Activated CD4-positive, alpha-beta T cell treated with anti-CD3 and anti-CD28 coated beads for 36 hours (primary cell): ENCODE measurements at regions not wholly inside any gene's neighbourhood (a gene's known extent, or its start where the extent isn't known, plus 50 kb on each side); places are given as distances from the start of the nearest gene placed in this dataset.

Experiments
- ATAC-seq: fragments of 200-7000 bp; cut with Tn5 transposase; one replicate; pipeline ENCODE4 v1.10.0; 2021; ENCODE audit warnings: mild to moderate bottlenecking, moderate library complexity
- CTCF ChIA-PET: fragments of 350-600 bp; sonication (Branson Sonifier 250); formaldehyde crosslinking; loops from one replicate; lab custom pipeline; 2021; ENCODE audit warnings: antibody characterized with exemption; lab: Charles Lee
- POLR2A ChIA-PET: fragments of 350-600 bp; sonication (Branson Sonifier 250); formaldehyde crosslinking; loops from one replicate; lab custom pipeline; 2021; ENCODE audit warnings: antibody characterized with exemption, inconsistent platforms; lab: Charles Lee
- DNase-seq: peaks from one replicate; pipeline ENCODE4 v3.0.0-alpha.2; 2020
- H3K27ac Mint-ChIP-seq: one replicate; pipeline ENCODE4 v1.8.0; 2021; ENCODE audit warnings: mixed read lengths
- H3K27me3 Mint-ChIP-seq: one replicate; pipeline ENCODE4 v1.8.0; 2021; ENCODE audit warnings: mixed read lengths
- H3K36me3 Mint-ChIP-seq: one replicate; pipeline ENCODE4 v1.8.0; 2021; ENCODE audit warnings: low read depth, mixed read lengths
- H3K4me1 Mint-ChIP-seq: one replicate; pipeline ENCODE4 v1.8.0; 2021; ENCODE audit warnings: mixed read lengths
- H3K4me3 Mint-ChIP-seq: one replicate; pipeline ENCODE4 v1.8.0; 2021; ENCODE audit warnings: mild to moderate bottlenecking, moderate library complexity, mixed read lengths
- H3K9me3 Mint-ChIP-seq: one replicate; pipeline ENCODE4 v1.8.0; 2021; ENCODE audit warnings: low read depth, mixed read lengths
- intact Hi-C, 2 experiments: fragments of 100-400 bp; cut with DNase I in 1 of 2; cut with micrococcal nuclease in 1 of 2; formaldehyde crosslinking; loops; one replicate each; pipeline versions ENCODE4 v1.14.2 to v1.15.1; 2022 to 2024; cut with DNase I, micrococcal nuclease

DNA sequence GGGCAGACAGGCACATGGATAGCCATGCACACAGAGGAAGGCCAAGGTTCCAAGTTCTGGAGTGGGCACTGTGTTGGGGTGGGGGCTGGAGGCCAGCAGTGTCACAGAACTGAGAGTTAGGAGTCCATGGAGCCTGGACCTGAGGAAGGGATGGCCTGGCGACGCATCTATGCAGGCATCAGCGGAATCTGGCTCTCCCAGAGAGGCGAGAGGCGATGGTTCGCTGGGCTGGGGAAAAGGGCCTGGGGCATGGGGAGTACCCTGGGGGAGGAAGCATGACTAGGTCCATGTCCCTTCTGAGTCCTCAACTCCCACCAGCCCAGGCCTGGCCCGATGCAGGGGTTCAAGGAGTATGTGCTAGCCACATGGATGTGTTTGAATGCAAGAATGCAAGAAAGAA, 192.8 kb upstream of the LINGO1 start:
- CTCF ChIA-PET: interaction anchor here (0.6 kb wide), 1 partner anchor 688 kb away, joined by 3 read pairs; no protein-coding TSS in a partner anchor
- intact Hi-C loops: no loop called here

DNA sequence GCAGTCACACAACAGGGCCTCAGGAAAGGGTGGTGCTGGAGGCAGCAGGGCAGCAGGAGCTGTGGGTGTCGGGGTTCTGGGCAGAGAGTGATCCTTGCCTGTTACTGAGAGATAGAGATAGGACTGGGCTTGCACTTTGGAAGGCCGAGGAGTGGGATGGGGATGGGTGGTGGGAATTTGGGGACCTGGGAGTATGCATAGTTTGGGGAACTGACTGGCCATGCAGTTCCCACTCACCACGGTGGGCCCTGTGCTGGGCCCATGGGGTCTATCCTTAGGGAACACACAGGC, 192.5 kb upstream of the LINGO1 start:
- no peak for DNase-seq
- H3K27me3 Mint-ChIP-seq: peaks cover 27% of the 10 kb centered on the region
- intact Hi-C loops: no loop called here
- H3K36me3 Mint-ChIP-seq: no peaks in the 10 kb centered on the region
- no peaks in the 10 kb centered on the region for H3K4me1 Mint-ChIP-seq
- ChIA-PET CTCF (interaction anchor here (0.6 kb wide), 1 partner anchor 688 kb away, joined by 3 read pairs; no protein-coding TSS in a partner anchor), POLR2A (no interaction called here)
- no peaks in the 10 kb centered on the region for H3K9me3 Mint-ChIP-seq
- H3K4me3 Mint-ChIP-seq: no peak overlapping the region
- no peak overlapping the region for H3K27ac Mint-ChIP-seq
- ATAC-seq: no peak

More for the DNA sequence above, 192.8 kb upstream of the LINGO1 start:
- Mint-ChIP-seq H3K36me3 (no peaks in the 10 kb centered on the region), H3K27me3 (peaks cover 24% of the 10 kb centered on the region), H3K4me1 (no peaks in the 10 kb centered on the region), H3K4me3 (no peak overlapping the region), H3K9me3 (no peaks in the 10 kb centered on the region), H3K27ac (no peak overlapping the region)
- DNase-seq (no peak), ATAC-seq (no peak)
- POLR2A ChIA-PET: no interaction called here

DNA sequence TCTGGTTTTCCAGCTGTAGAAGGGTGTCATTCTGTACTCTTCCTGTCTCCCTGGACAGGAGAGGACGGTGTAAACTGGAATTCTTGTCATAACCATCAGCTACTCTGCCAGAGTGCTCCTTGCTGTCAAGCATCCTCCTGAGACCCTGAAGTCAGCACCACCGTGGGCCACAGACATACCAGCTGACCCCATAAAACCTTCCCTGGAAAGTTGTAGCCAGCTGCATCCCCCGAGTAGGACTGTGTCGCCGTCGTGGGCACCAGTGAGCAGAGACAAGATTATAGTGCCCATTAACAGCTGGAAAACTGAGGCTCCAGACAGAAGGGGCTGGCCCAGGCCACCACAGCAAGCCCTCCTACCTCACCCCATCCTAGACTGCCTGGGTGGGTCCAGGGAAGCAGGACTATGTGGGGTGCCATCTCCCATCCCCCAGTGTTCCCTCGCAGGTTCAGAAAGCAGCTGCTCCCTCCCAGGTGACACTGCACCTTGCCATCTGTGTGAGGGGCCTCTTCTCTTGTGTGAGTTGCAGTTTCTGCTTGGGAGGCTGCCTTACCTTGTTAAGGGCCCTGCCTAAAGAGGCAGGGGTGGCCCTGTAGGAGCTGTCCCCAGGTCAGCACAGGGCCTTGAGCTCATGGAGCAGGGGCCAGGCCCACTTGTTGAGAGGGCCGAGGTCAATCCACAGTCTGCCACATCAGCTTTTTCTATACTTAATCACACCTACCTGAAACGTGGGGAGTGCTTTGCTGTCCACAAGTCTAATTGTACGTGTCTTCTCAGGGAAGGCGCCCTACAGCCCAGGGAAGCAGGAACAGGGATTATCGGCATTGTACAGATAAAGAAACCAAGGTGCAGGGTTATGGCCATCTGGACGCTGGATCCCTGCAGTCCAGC, 191.9 kb upstream of the LINGO1 start:
- H3K9me3 Mint-ChIP-seq: no peaks in the 10 kb centered on the region
- H3K27me3 Mint-ChIP-seq: peaks cover 27% of the 10 kb centered on the region
- H3K36me3 Mint-ChIP-seq: no peaks in the 10 kb centered on the region
- intact Hi-C loops: loop anchor here in 1 of 2 experiments (5.0 kb wide), 1 partner anchor 172 kb away; no protein-coding TSS in a partner anchor
- H3K4me1 Mint-ChIP-seq: no peaks in the 10 kb centered on the region
- no peak overlapping the region for H3K27ac Mint-ChIP-seq
- no peak overlapping the region for H3K4me3 Mint-ChIP-seq
- ChIA-PET POLR2A (interaction anchor here (0.6 kb wide), 1 partner anchor 59 kb away, joined by 3 read pairs; no protein-coding TSS in a partner anchor), CTCF (interaction anchor here (0.6 kb wide), 2 partner anchors 35 to 688 kb away, joined by 3 read pairs; no protein-coding TSS in a partner anchor)
- DNase-seq: no peak
- no peak for ATAC-seq

DNA sequence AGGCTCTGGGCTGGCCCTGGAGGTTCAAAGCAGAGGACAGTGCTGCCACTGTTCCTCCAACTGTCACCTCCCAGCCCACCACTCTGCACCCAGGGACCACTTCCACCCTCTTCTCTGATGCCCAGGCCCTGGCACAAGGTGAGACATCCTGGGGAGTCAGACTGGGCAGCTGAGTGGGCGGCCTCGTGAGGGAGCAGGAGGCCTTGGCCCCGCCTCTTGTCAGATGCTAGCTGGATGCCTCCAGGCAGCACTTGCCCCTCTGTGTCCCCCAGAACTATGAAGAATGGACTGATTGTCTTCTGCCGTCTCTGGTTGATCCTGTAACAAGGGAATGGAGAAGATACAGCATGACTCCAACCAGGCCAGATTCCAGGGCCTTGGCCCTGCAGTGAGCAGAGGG, 191.0 kb upstream of the LINGO1 start:
- intact Hi-C loops: loop anchor here in 1 of 2 experiments (5.0 kb wide), 1 partner anchor 171 kb away; no protein-coding TSS in a partner anchor
- no peak overlapping the region for H3K4me3 Mint-ChIP-seq

DNA sequence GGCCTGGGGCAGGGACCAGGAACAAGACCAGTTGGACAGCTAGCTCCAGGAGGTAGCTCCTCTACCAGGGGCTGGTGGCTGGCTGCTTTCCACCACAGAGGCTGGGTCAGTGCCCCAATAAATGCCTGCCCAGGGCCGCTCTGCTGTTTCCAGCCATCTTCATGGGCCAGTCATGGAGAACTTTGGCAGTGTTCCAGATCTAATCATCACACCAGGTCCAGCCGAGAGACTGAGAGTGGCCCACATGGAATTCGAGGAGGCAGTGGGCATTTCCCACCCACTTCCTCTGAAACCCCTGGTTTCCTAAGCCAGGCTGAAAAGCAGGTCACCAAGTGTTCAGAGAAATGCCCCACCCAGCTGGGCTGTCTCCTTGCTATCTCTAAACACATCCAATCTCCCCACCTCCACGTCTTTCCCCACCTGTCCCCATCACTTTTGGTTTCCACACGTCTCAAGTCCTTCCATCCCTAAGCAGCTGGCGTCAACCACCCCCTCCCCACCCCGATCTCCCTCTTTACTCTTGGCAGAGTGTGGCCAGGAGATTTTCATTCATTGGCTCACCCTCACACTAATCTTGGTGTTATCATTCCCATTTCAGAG, 190.0 kb upstream of the LINGO1 start:
- DNase-seq (no peak), ATAC-seq (no peak)
- no peak overlapping the region for H3K27ac Mint-ChIP-seq
- no peaks in the 10 kb centered on the region for H3K36me3 Mint-ChIP-seq
- intact Hi-C loops: loop anchor here in 1 of 2 experiments (5.0 kb wide), 1 partner anchor 170 kb away; no protein-coding TSS in a partner anchor
- no peaks in the 10 kb centered on the region for H3K4me1 Mint-ChIP-seq
- ChIA-PET POLR2A (no interaction called here), CTCF (interaction anchor here (1.7 to 2.6 kb wide), 3 partner anchors 187 to 279 kb away, joined by 6 to 14 read pairs (median 10); partner anchors contain the start of gene LINGO1)
- H3K4me3 Mint-ChIP-seq: no peak overlapping the region
- H3K27me3 Mint-ChIP-seq: peaks cover 34% of the 10 kb centered on the region
- H3K9me3 Mint-ChIP-seq: no peaks in the 10 kb centered on the region

More for the DNA sequence above, 191.0 kb upstream of the LINGO1 start:
- DNase-seq (no peak), ATAC-seq (no peak)
- ChIA-PET CTCF (no interaction called here), POLR2A (no interaction called here)
- Mint-ChIP-seq H3K4me1 (no peaks in the 10 kb centered on the region), H3K27me3 (peaks cover 27% of the 10 kb centered on the region), H3K36me3 (no peaks in the 10 kb centered on the region), H3K9me3 (no peaks in the 10 kb centered on the region), H3K27ac (no peak overlapping the region)

DNA sequence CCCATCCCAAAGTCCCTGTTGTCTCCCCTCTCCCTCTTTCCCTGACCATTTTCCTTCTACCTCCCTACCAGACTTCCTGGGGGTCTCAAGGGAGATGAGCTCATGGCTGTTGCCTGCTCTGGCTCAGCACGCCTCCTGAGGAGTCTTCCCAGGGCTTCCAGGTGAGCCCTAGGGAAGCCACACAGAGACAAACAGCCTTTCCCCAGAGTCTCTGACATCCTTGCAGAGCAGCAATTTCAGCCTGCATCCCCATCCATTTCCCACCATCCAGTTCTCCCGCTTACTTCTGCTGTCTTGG, 189.2 kb upstream of the LINGO1 start:
- H3K27me3 Mint-ChIP-seq: peaks cover 38% of the 10 kb centered on the region

DNA sequence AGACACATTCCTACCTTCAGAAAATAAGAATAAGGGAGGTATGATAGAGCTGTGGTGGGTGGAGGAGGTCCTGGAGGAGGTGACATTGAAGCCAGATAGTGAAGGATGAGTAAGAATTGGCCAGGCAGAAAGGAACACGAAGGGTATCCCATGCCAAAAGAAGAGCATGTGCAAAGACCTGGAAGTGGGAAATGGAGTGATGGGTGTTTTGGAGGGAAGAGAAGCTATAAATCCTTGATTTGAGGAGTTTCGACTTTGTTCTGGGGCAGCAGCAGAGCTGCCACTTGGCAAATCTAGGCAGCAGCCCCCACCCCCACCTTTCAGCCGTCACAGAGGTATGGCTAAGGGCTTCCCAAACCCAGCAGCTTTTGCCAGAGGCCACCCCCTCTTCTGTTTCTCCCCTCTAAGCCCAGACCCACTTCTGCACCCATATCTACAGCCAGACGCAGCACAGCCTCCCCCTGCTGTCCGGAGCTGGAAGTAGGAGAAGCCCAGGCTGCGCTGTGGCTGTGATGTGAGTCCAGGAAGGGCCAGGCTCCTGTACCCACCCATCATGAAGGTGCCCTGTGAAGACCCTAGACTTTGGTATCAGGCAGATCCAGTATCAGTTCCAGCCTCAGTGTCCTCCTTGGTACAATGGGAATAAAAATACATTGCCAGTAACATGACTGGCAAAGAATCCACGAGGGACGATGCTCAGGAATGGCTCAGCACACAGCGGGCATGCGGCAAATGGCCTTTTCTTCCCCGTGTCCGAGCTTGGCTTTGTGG, 188.7 kb upstream of the LINGO1 start:
- POLR2A ChIA-PET: no interaction called here
- peak; percentile 84 for ATAC-seq
- intact Hi-C loops: loop anchor here (1.0 to 5.0 kb wide), 3 partner anchors 163 to 187 kb away; no protein-coding TSS in a partner anchor

More for the DNA sequence above, 189.2 kb upstream of the LINGO1 start:
- Mint-ChIP-seq H3K4me1 (no peaks in the 10 kb centered on the region), H3K4me3 (no peak overlapping the region), H3K27ac (no peak overlapping the region), H3K9me3 (no peaks in the 10 kb centered on the region), H3K36me3 (no peaks in the 10 kb centered on the region)
- CTCF ChIA-PET: interaction anchor here (0.7 to 2.6 kb wide), 9 partner anchors 9 to 491 kb away, joined by 3 to 14 read pairs (median 4); partner anchors contain the start of gene LINGO1
- intact Hi-C loops: loop anchor here (1.0 to 5.0 kb wide), 3 partner anchors 163 to 188 kb away; no protein-coding TSS in a partner anchor
- no peak for DNase-seq
- POLR2A ChIA-PET: no interaction called here
- ATAC-seq: no peak

DNA sequence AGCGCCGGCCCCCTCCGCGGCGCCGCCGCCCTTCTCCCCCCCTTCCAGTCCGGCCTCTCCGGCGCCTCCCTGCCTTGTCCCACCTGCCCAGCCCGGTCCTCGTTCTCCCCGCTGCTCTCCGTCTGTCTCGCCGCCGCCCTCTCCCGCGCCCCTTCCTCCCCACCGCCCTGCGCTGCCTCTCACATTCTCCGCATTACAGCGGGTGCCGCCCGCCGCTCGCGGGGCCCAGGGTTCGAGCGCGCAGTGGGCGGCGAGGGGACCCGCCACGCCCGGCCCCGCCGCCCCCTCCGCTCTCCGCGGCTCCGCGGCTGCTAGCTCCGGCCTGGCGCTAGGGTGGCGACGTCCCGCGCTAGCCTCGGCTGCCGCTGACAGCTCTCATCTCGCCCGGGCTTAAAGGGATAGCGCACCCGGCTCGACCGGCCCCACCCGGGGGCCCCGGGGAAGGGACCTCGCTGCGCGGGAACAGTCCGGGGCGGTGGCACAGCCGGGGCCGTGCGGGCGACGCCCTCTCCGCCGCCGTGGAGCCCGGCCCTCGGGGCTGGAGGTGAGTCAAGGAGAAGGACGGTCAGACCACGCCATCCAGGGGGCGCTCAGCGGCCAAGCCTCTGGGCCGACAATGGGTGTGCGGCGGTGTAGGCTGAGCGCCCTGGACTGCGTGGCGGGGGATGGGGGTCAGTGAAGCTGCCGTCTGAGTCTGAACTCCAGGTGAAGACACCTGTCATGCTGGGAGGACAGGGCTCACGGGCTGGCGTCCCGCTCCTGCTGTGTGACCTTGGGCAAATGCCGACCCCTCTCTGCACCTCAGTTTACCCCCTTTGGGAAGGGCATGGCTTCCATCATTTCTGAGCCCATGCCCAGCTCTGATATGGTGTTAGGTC, 187.4 kb upstream of the LINGO1 start:
- H3K36me3 Mint-ChIP-seq: no peaks in the 10 kb centered on the region
- ChIA-PET POLR2A (no interaction called here), CTCF (interaction anchor here (0.7 to 2.6 kb wide), 4 partner anchors 18 to 187 kb away, joined by 3 to 14 read pairs (median 4); partner anchors contain the start of gene LINGO1)
- H3K27me3 Mint-ChIP-seq: peaks cover 42% of the 10 kb centered on the region
- no peaks in the 10 kb centered on the region for H3K4me1 Mint-ChIP-seq
- no peak overlapping the region for H3K4me3 Mint-ChIP-seq
- intact Hi-C loops: loop anchor here (2.0 to 5.0 kb wide), 2 partner anchors 161 to 168 kb away; no protein-coding TSS in a partner anchor
- ATAC-seq (peak; percentile 16), DNase-seq (peak; percentile 18)
- H3K27ac Mint-ChIP-seq: no peak overlapping the region
- no peaks in the 10 kb centered on the region for H3K9me3 Mint-ChIP-seq

More for the DNA sequence above, 188.7 kb upstream of the LINGO1 start:
- H3K27me3 Mint-ChIP-seq: peaks cover 42% of the 10 kb centered on the region
- no peak overlapping the region for H3K27ac Mint-ChIP-seq
- no peaks in the 10 kb centered on the region for H3K4me1 Mint-ChIP-seq
- CTCF ChIA-PET: interaction anchor here (0.6 to 2.6 kb wide), 17 partner anchors 10 to 491 kb away, joined by 3 to 14 read pairs (median 3); partner anchors contain the start of gene LINGO1
- H3K9me3 Mint-ChIP-seq: no peaks in the 10 kb centered on the region
- H3K4me3 Mint-ChIP-seq: no peak overlapping the region
- peak; percentile 73 for DNase-seq
- H3K36me3 Mint-ChIP-seq: no peaks in the 10 kb centered on the region

DNA sequence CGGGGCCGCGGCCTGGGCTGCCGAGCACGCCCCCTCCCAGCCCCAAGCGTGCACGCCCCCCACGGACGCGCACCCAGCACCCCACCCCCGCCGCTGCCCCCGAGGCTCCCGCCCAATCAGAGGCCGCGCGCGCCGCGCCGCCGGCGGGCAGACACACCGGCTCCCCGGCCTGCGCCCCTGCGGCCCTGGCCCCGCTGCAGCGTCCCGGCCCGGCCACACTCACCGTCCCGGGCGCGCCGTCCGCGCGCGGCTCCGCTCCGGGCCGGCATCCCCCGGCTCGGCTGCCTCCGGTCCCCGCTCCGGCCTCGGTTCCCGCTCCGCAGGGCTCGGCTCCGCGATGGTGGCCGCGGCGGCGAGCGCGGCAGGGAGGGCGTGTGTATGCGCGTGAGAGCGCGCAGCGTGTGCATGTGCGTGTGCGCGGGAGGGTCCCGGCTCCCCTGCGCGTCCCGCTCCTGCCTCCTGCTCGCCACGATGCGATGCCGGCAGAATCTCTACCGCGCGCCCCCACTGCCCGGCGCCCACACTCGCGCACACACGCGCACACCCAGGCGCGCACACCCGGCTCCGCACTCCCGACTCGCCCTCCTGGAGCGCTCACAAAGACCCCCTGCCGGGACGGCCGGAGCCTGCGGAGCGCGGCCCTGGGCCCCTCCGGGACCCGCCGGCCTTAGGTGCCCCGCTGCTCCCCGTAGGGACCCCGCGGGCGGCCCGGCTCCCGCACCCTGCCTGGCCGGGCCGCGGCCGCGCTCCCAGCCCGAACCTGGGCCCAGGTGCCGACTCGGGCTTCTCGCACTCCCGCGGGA, 186.5 kb upstream of the LINGO1 start:
- ChIA-PET POLR2A (no interaction called here), CTCF (no interaction called here)
- intact Hi-C loops: no loop called here
- Mint-ChIP-seq H3K4me3 (no peak overlapping the region), H3K9me3 (no peaks in the 10 kb centered on the region), H3K27me3 (peaks cover 42% of the 10 kb centered on the region), H3K36me3 (no peaks in the 10 kb centered on the region), H3K4me1 (no peaks in the 10 kb centered on the region), H3K27ac (no peak overlapping the region)
- DNase-seq (no peak), ATAC-seq (peak; percentile 11)
